NCI-H1105 treated with DMSO at 0.1 percent for 48 hours (cell line): ENCODE measurements at regions not wholly inside any gene's neighbourhood (a gene's known extent, or its start where the extent isn't known, plus 50 kb on each side); places are given as distances from the start of the nearest gene placed in this dataset.
"Not testable (repeated sequence)": the region's sequence is repeated elsewhere in the genome, so short reads cannot be mapped to it uniquely, and the experiment has no call there.

Experiments
- DNase-seq: peaks from one replicate; lab custom pipeline; 2025; lab: John Stamatoyannopoulos, UW

DNA sequence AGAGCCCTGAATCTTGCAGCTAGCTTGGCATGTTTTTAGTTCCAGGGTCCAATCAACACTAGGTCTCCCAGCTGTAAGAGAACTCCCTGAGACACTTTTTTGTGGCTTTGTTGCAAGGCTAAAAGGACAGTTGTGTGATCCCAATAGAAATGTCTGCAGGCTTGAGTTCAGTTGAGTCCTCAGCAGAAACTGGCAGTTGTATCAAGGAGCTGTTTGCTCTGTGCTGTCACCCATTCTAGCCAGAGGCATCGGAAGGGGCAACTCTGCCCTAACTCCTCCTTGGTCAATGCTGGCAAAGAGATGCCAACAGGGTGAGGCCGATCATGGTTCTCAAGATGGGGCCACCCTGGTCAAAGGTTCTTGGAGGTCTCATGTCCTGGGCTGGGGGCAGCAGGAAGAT, 224.1 kb downstream of the BUB3 start:
- DNase-seq = no peak

DNA sequence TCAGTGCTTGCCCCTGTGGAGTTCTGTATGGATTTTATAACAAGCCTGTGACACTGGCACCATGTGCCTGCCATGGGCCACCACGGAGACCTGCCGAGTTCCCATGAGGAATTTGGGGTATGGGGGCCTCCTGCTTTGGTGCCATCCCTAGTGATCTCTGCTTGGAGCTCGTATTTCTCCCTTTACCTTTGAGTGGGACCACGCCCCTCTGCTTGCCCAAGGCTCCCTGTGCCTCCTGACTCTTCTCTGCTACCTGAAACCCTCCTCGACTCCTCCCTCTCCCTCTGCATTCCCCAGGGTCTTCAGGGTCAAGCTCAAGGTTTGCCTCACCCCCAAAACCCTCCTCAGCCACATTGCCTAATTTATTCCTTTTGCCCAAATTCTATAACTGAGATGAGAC, 225.0 kb downstream of the BUB3 start:
- no peak for DNase-seq

DNA sequence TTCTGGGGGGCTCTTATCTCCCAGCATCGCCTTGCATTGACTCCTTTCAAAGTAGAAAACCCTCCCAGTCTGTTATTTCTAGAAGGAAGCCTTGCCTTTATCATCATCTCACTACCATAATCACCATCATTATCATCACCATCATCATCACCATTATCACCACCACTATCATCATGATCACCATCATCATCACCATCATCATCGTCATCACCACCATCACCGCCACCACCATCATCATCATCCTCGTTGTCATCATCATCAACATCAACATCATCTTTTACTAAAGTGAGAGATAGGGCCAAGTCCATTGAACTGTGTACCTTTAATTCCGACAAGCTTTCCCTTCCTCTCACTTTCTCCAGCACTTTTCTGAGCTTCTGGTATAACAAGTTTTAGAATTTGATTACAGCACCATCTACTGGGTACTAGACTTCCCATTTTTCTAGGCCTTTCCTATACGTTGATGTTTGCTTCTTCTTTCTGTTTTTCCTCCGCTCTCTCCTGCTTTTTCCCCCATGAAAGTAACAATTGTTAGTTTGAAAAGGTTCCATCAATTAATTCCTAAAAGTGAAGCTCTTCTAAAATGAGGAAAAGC, 226.4 kb downstream of the BUB3 start:
- peak; percentile 29 for DNase-seq

DNA sequence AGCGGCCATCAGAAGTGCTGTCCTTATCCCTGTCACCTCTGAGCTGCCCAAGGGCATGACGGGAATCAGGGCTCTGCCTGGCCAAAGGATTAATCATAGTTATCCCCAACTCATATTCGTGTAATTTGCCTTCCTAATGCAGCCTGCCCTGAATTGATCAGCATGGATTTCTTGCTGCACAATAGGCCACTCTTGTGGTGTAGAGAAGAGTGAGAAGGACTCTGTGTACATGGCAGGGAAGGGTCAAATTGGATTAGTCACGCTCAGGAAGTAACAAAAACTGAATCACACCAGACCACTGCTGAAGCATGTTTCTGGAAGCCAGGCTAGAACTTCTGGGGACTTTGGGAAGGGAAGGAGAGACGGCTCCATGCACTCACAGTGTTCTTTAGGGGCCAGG, 227.0 kb downstream of the BUB3 start:
- no peak for DNase-seq

DNA sequence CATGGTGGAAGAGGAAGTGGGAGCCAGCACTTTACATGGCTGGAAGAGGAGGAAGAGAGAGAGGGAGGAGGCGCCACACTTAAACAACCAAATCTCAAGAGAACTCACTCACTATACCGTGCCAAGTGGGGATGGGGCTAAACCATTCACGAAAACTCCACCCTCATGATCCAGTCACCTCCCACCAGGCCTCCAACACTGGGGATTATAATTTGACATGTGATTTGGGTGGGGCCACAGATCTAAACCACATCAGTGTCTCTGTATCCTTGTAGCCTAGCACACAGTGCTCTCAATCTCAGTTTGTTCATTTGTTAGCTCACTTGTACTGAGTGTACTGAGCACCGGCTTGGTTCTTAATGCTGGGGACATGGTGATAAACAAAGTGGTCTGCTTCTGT, 228.3 kb downstream of the BUB3 start:
- no peak for DNase-seq

DNA sequence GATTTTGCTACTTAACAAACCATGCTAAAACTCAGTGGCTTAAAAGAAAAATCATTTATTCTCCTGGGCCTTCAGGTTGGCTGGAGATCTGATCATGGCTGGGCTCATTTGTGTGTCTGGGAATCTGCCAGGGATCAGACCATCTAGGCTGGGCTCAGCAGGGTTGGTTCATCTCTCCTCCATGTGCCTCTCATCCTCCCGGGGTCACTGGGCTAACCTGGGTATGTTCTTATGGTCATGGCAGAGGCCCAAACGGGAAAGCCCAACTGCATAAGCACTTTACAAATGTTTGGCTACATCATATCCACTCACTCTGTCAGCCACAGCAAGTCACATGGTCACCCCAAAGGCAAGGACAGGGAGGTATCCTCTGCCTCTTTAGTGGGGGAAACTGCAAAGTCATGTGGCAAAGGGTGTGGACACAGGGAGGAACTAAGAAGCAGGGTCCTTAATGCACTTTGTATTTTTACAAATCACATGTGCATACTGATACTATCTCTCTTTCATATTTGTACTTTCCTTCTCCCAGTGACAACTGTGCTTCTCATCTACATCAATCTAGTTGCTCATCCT, 231.4 kb downstream of the BUB3 start:
- no peak for DNase-seq

DNA sequence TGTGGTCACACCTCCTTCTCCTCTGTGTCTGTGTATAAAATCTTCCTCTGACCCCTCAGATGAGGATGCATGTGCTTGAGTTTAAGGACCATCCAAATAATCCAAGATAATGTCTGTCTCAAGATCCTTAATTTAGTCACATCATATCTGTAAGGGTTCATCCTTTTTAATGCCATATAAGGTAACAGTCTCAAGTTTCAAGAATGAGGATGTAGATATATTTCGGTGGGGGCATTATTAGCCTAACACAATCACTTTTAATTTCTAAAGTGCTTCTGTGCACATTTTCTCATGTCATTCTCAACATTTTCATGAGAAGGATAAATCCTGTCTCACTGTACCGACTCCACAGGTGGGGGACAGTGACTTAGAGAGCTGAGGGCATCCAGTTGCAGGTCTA, 235.3 kb downstream of the BUB3 start:
- DNase-seq = no peak

DNA sequence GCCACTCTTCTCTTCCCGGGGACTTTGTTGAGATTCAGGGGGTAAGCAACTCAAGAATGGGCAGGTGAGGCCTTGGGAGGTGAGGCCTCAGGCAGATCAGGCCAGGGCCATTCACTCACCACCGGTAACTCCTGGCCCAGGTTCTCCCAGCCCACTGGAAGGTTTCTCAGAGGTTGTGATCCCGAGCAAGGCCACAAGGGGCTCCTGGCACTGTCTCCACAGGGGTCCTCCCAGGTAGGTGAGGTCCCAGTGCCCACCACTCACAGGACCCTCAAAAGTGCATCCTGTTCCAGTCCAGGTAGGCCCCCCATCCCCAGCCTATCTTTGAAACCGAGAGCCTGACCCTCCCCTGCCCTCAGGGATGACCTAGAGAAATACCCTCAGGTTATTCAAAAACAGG, 236.1 kb downstream of the BUB3 start:
- no peak for DNase-seq

DNA sequence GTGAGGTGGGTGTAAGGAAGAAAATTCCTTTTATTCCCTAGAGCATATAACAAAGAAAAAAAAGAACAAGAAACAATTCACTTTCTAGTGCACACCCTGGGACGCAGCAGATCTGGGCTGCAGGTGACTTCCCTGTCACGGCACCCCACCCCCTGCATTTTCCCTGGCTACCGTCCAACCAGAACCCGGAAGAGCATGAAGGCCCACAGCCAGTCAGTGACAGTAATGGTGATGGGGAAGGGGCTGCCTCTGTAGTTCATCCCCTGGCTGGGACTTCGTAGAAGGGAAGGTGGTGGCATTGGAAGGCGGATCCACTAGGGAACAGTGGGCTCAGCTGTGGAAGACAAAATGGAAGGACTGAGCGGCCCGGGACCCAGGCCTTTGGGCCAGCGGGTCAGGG, 236.7 kb downstream of the BUB3 start:
- no peak for DNase-seq

DNA sequence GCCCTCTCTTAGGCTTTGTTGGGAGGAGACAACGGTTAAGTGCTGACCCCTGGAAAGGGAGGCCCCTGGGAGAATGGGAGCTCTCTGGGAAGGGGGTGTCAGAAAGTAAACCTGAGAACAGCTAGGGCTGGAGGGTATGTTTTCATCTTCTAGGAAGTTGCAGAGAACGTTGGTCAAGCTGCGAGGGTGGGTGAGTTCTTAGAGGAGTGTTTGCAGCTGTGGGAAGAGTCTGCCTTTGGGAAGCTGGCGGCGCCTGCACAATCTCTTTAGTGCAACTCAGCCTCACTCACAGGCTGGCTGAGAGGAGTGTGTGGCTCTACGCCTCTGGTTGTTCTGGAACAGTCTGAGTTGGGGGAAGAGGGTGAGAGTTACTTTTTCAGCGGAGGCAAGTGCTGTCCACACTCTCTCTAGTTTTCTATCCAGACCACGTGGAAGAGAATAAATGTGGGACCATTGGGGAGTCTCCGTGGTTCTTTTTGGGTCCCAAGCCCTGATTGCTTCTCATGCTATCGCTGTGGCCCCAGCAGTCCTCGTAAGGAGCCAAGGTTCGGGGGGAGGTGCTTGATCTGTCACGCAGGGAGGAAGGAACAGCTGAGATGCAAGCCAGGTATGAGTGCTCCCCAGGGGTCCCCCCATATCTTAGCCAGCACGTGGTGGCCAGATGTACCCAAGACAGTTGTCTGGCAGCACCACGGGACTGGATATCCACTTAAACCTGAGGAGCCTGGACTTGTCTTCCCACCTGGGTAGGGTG, 237.2 kb downstream of the BUB3 start:
- DNase-seq = no peak

DNA sequence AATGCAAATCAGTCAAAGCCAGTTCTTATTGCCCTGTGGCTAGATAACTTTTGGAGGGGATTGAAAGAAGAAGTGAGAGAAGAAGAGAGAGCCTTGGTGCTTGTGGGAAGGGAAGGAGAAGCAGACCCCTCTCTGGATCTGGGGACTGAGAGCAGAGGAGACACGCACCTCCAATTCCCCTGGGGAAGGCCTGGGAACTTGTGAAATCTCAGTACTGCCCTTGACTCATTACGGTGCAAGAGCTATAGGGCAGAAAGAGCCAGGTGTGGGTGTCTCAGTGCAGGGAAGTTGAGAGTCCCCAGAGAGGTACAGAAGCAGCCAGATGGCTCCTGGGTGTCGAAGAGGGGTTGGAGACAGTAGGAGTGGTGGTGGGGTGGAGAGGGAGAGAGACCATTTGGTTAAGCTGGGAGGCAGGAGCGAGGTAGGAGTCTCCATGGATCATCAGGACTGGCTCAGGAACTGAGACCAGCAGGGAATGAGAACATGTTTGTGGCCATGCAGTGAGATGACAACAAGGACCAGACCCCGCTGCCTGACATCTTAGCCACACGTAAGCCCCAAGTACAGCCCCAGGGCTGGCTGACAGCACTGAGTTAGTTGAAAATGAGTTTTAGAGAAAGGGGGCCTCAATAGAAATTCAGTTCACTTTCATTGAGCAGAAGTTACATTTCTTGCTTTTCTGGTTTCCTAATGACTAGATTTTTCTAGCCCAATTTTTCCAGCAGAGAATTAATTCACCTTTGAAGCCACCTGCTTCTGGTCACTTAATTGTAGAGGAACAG, 238.2 kb downstream of the BUB3 start:
- DNase-seq = no peak

DNA sequence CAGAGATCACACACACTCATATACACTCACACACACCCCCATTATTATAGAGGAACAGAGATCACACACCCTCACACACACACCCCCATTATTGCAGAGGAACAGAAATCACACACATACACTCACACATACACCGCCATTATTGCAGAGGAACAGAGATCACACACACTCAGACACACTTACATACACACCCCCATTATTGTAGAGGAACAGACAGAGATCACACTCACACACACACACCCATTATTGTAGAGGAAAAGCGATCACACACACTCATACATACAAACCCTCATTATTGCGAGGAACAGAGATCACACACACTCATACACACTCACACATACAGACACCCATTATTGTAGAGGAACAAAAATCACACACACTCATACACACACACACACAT, 239.0 kb downstream of the BUB3 start:
- DNase-seq = no peak

DNA sequence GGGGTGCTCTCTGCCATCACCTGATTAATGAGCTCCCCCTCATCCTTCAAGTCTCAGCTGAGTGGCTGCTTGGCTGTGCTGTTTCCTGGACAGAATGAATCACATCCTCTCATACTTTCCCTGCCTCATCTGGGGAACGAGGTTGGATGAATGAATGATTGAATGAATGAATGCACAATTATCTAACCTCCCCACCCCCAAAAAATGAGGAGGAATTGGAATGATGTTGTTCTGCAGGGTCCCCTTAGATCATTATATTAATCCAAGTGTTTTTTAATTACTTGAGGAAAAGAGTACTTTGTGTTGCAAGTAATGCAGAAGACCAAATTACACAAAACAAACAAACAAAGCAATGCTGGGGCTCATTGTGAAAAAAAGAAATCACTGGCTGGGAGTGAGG, 240.2 kb downstream of the BUB3 start:
- DNase-seq = no peak

DNA sequence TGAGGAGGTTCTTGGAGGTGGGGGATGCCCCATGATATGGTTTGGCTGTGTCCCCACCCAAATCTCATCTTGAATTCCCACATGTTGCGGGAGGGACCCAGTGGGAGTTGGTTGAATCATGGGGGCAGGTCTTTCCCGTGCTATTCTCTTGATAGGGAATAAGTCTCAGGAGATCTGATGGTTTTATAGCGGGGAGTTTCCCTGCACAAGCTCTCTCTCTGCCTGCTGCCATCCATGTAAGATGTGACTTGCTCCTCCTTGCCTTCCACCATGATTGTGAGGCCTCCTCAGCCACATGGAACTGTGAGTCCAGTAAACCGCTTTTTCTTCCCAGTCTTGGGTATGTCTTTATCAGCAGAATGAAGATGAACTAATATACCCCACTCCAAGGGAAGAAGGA, 241.0 kb downstream of the BUB3 start:
- DNase-seq = not testable (repeated sequence)

DNA sequence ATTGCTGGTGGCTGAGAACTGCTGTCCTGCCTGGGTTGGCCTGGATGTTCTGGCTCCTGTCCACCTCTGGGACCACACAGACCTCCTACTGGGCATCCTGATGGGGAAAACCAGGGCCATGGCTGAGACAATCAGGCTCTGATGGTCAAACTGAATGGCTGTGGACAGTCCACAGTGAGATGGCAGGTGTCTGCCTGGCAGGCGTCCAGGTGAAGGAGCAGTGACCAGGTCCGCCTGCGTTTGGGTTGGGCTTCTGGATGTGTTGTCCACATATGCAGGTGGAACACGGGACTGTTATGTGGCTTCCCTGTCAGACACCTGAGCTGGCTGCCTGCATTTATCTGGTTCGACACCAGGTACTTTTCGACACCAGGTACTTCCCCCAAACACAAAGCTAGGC, 241.7 kb downstream of the BUB3 start:
- no peak for DNase-seq

DNA sequence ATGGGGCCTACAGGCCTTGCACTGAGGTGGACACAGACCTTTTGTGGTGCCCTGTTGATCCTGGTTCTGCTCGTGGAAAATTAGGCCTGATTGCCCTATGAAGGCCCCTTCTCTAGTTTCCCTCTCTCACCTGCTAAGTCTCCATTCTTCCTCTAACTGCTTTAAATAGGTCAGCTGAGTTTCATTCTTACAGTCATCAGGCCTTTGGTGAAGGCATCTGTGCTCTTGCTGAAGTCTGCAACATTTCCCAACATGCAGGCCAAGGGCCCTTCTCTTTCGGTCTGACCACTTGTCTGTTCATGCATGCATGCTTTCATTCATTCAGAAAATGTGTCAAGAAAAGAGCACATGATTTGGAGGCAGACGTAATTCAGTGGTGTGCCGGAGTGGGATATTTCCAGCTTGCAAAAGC, 244.0 kb downstream of the BUB3 start:
- DNase-seq = no peak

DNA sequence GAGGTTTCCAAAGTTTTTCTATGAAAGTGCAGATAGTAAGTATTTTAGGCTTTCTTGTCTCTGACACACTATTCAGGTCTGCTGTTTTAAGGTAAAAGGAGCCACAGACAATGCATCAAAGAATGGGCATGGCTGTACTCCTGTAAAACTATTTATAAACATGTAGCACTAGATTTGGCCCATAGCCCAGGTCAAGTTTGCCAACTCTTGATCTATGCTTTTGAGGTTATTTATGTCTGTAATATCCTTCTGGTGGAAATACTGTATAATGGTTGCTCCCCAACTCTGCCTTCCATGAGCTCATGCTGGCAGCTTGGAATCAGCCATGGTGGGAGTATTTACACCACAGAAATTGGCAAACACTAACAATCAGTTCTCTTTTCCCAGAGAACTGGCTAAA, 244.6 kb downstream of the BUB3 start:
- no peak for DNase-seq

DNA sequence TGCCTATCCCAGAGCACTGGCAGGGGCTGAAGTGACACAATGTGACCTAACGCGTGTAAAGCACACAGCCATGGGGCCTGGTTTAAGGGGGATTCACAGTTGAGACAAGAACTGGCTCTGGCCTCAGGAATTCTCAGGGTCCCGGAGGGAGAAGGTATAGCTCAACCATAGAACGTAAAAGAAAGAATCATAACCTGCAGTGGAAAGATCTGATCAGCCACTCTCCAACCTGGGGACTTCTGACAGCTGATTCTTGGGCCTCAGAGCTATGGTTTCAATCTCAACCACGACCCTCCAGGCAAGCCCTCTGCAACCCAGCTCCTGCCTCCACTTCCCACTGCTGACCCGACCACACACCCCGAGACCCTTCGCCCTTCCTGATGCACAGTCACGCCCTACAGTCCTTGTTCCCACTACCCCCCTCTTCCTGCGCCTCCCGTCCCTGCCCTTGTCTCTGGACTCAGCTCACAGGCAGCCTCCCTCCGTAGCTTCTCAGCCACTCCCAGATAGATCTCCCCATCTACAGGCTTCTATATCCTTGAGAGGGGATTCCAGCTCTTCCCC, 245.2 kb downstream of the BUB3 start:
- DNase-seq = no peak

DNA sequence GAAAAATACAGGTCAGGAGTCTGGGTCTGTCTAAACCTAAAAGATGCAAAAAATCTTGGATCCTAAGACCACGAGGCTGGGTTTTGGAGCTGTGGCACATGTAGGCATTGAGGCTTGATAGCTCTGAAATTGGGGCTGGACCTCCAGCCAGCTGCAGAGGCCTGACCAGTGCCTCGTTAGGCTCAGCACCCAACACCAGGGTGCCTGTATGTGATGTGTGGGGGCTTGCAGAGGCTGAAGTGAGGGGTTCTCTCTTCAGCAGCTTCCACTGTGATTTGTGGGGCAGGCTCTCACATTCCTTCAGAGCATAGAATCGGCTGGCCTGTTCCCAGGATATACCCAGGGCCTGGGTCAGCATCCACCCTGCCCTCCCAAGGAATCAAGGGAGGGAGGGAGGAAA, 247.8 kb downstream of the BUB3 start:
- no peak for DNase-seq

DNA sequence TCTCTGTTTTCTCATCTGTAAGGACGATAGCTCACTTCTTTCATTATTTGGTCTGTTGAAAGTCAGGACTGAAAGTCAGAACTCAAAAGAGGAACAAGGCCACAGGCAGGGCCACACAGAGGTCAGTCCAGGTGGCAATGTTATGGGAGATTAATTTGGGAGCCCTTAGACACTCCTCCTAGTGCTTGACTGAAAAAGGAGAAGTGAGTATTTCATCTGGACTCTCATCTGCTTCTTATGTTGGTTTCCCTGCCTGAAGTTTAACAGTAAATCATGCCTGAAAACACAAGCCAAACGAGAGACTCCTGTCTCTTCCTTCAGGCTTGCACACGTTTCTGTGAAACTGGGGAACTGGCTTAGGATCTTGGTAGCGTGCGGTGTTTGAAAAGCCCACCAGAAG, 248.5 kb downstream of the BUB3 start:
- no peak for DNase-seq

DNA sequence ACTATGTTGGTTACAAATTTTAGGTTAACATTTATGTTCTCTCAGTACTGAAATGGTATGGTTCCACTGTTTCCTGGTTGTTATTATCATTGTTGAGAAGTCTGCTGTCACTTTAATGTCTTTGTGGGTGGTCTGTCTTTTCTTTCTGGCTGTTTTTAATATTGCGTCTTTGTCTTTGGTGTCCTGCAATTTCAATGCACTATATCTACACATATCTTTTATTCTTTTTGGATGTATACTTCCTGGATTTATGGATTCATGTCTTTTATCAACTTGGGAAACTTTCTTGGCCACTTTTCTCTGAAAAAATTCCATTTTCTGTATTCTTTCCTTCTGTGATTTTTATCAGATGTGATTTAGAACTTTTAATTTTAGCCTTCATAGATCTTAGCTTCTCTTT, 250.2 kb downstream of the BUB3 start:
- no peak for DNase-seq

DNA sequence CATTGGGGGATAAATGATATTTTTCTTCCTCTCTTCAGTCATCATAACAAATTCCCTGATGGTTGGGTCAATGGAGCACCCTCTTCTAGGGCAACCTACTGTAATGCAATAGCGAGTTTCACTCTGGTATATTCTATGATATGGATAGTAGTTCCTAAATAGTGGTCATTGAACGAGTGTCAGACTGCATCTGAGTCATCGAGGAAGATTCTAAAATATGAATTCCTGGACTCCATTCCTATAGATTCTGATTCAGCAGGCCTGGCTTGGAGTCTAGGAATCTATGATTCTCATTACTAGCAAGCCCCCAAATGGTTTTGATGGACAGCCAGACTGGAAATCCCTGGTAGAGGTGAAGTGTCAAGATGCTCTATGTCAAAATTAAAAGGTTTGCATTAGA, 254.5 kb downstream of the BUB3 start:
- no peak for DNase-seq

DNA sequence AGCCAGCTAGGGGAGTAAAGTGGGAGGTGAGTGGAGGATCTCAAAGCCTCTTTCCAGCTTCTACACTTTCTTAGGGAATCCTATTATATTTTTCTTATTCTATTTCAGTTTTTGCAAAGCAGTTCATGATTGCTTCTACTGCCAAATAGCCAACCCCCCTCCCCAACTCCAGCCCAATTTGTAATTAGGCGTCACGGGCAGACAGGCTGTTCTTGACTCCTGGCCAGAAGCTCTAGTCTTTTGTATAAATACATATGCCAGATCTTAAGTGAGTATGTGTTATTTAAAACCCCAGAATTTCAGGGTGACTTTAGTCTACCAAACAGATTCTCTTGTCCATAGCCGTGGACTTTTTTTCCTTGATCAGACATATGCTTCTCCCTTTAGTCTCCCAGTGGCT, 255.2 kb downstream of the BUB3 start:
- no peak for DNase-seq
